Calu3 (cell line): ENCODE measurements at regions not wholly inside any gene's neighbourhood (a gene's known extent, or its start where the extent isn't known, plus 50 kb on each side); places are given as distances from the start of the nearest gene placed in this dataset.

Experiments used
- BruUV-seq: library from RNA; stranded (reverse); fragments of 400-500 nt; replicated peaks from 2 replicates; lab custom pipeline; 2021; lab: Mats Ljungman, UMichigan
- CTCF ChIA-PET: fragments of 300-600 bp; sonication (Branson Sonifier 250); formaldehyde crosslinking; loops from one replicate; lab custom pipeline; 2022; ENCODE audit warnings: antibody characterized with exemption; lab: Charles Lee
- DNase-seq: peaks from one replicate; pipeline ENCODE4 v3.0.0; 2022
- H3K27ac Mint-ChIP-seq: one replicate; pipeline ENCODE4 v1.8.0; 2022; ENCODE audit warnings: mixed read lengths; ENCODE audit not compliant: unreplicated experiment
- H3K27me3 Mint-ChIP-seq: one replicate; pipeline ENCODE4 v1.8.0; 2022; ENCODE audit warnings: mixed read lengths; ENCODE audit not compliant: unreplicated experiment
- H3K36me3 Mint-ChIP-seq: one replicate; pipeline ENCODE4 v1.8.0; 2022; ENCODE audit warnings: mild to moderate bottlenecking, moderate library complexity, mixed read lengths; ENCODE audit not compliant: insufficient read depth, unreplicated experiment
- H3K4me1 Mint-ChIP-seq: one replicate; pipeline ENCODE4 v1.8.0; 2022; ENCODE audit warnings: mild to moderate bottlenecking, low read depth, mixed read lengths; ENCODE audit not compliant: unreplicated experiment
- H3K4me3 Mint-ChIP-seq: one replicate; pipeline ENCODE4 v1.8.0; 2022; ENCODE audit warnings: mild to moderate bottlenecking, low read depth, moderate library complexity, mixed read lengths; ENCODE audit not compliant: unreplicated experiment
- H3K9me3 Mint-ChIP-seq: one replicate; pipeline ENCODE4 v1.8.0; 2022; ENCODE audit warnings: low read depth, mixed read lengths; ENCODE audit not compliant: unreplicated experiment
- CTCF ChIP-seq: fragments of 200-600 bp; IDR thresholded peaks from one replicate; pipeline ENCODE4 v1.8.0; 2022; ENCODE audit warnings: antibody characterized with exemption; ENCODE audit not compliant: unreplicated experiment
- intact Hi-C: fragments of 100-400 bp; cut with micrococcal nuclease; formaldehyde crosslinking; loops from one replicate; pipeline ENCODE4 v1.10.0; 2022; ENCODE audit not compliant: unreplicated experiment

- CTCF ChIA-PET: no interaction called here
- H3K4me3 Mint-ChIP-seq: no peak overlapping the region
- BruUV-seq: no TSS peak
- no peak overlapping the region for H3K27ac Mint-ChIP-seq
- no peaks in the 10 kb centered on the region for H3K27me3 Mint-ChIP-seq
- H3K4me1 Mint-ChIP-seq: no peaks in the 10 kb centered on the region
- H3K9me3 Mint-ChIP-seq: peaks cover 11% of the 10 kb centered on the region
- no peak for TF ChIP-seq CTCF
- intact Hi-C loops: no loop called here
- DNase-seq: no peak
- H3K36me3 Mint-ChIP-seq: no peaks in the 10 kb centered on the region
These were observed 1091.5 kb upstream of the CHAC2 start for GRCh38 chr2:52676056-52676455.

DNA sequence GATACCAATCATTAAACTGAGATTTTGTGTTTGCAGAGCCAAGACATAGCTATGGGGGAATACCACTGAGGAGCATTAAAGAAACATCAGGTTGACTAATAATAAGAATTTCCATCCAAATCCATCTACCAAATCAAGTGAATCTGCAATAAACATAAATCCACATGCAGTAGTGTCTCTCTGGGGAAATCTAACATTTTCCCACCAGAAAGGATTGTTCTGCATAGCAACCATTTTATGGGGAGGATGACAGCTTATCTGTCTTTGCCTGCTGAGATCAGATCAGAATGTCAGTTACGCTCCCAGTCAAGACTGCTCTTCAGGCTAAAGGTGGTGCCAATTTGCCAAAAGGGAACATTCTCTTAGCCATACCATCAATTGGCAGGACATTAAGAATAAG is 1098.9 kb upstream of the CHAC2 start:
- H3K27ac Mint-ChIP-seq: no peak overlapping the region
- DNase-seq: no peak
- CTCF ChIA-PET: no interaction called here
- no peak for TF ChIP-seq CTCF
- no peaks in the 10 kb centered on the region for H3K27me3 Mint-ChIP-seq
- no peaks in the 10 kb centered on the region for H3K36me3 Mint-ChIP-seq
- H3K9me3 Mint-ChIP-seq: peaks cover 7% of the 10 kb centered on the region
- intact Hi-C loops: no loop called here
- no peaks in the 10 kb centered on the region for H3K4me1 Mint-ChIP-seq
- no peak overlapping the region for H3K4me3 Mint-ChIP-seq
- no TSS peak for BruUV-seq

GRCh38 chr2:52659546-52659945 is 1108.1 kb upstream of the CHAC2 start:
- no peaks in the 10 kb centered on the region for H3K36me3 Mint-ChIP-seq

DNA sequence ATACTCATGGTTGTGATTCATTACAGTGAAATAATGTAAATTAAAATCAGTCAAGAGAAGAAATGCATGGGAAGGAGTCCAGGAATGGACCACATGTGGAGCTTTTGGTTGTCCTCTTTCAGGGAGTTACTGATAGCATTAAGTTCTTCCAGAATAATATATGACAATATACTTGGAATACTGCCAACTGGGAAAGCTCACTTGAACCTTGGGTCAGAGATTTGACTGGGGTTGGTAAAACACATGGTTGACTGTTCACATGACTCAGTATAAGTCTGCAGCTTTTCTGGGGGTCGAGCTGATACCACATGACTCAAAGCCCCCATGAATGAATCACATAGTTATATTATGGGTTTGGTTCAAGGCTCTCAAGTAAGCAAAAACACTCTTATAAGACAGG is 1109.0 kb upstream of the CHAC2 start:
- no peak for DNase-seq
- Mint-ChIP-seq H3K4me3 (no peak overlapping the region), H3K4me1 (no peaks in the 10 kb centered on the region), H3K36me3 (no peaks in the 10 kb centered on the region), H3K27me3 (no peaks in the 10 kb centered on the region), H3K27ac (no peak overlapping the region), H3K9me3 (peaks cover 11% of the 10 kb centered on the region)
- CTCF ChIA-PET: no interaction called here
- TF ChIP-seq CTCF: no peak
- no TSS peak for BruUV-seq
- intact Hi-C loops: no loop called here

More at GRCh38 chr2:52659546-52659945, 1108.1 kb upstream of the CHAC2 start:
- no peak for TF ChIP-seq CTCF
- intact Hi-C loops: no loop called here
- CTCF ChIA-PET: no interaction called here
- BruUV-seq: no TSS peak
- Mint-ChIP-seq H3K4me1 (no peaks in the 10 kb centered on the region), H3K27ac (no peak overlapping the region), H3K9me3 (peaks cover 11% of the 10 kb centered on the region), H3K4me3 (no peak overlapping the region), H3K27me3 (no peaks in the 10 kb centered on the region)
- no peak for DNase-seq
